Tibial nerve (tissue), 4 donors: ENCODE measurements at regions not wholly inside any gene's neighbourhood (a gene's known extent, or its start where the extent isn't known, plus 50 kb on each side); places are given as distances from the start of the nearest gene placed in this dataset.

Experiments
- DNase-seq, 2 donors: peaks; one replicate each; pipeline ENCODE4 v3.0.0-alpha.2; 2019; ENCODE audit warnings: low spot score in 2 of 2
- H3K27ac ChIP-seq, 4 donors: fragments of 200-600 bp; sonication (generic) in 3 of 4; one replicate each; pipeline ENCODE4 v1.5.1; 2017 to 2019; ENCODE audit warnings: mild to moderate bottlenecking in 1 of 4
- H3K27me3 ChIP-seq, 2 donors: fragments of 200-600 bp; sonication (generic) in 1 of 2; one replicate each; pipeline versions ENCODE4 v1.5.1 to v1.6.0; 2017 to 2019
- H3K36me3 ChIP-seq, 3 donors: fragments of 200-600 bp; sonication (generic); one replicate each; pipeline ENCODE4 v1.5.1; 2018 to 2019
- H3K4me1 ChIP-seq, 4 donors: fragments of 200-600 bp; sonication (generic) in 3 of 4; one replicate each; pipeline ENCODE4 v1.5.1; 2017 to 2019
- H3K4me3 ChIP-seq, 4 donors: fragments of 200-600 bp; sonication (generic) in 3 of 4; one replicate each; pipeline ENCODE4 v1.5.1; 2017 to 2019; ENCODE audit warnings: mild to moderate bottlenecking in 1 of 4, moderate library complexity in 1 of 4
- H3K9me3 ChIP-seq, 4 donors: fragments of 200-600 bp; sonication (generic) in 3 of 4; one replicate each; pipeline ENCODE4 v1.5.1; 2017 to 2019
- CTCF ChIP-seq, 5 experiments: fragments of 200-600 bp in 3 of 5; fragments of 450-650 bp in 2 of 5; sonication (generic) in 3 of 5; IDR thresholded peaks; one replicate each; pipeline ENCODE4 v1.5.1; 2016 to 2019; ENCODE audit warnings: antibody characterized with exemption in 5 of 5, mild to moderate bottlenecking in 3 of 5, moderate library complexity in 2 of 5
- EP300 ChIP-seq, 2 donors: sonication (generic); formaldehyde crosslinking; IDR thresholded peaks; one replicate each; pipeline ENCODE4 v1.6.1; 2017; ENCODE audit warnings: antibody characterized with exemption in 2 of 2, mild to moderate bottlenecking in 1 of 2
- POLR2A ChIP-seq, 2 donors: fragments of 450-650 bp; IDR thresholded peaks; one replicate each; pipeline ENCODE4 v1.6.1; 2017; ENCODE audit warnings: antibody characterized with exemption in 2 of 2, mild to moderate bottlenecking in 2 of 2, moderate library complexity in 2 of 2
- WGBS, 2 donors: methylation state at CpG; one replicate each; pipeline ENCODE4 v1.1.5; 2018; 5-methylcytosine and 5-hydroxymethylcytosine counted together

GRCh38 chr4:79223993-79224776 lies 101.7 kb downstream of the NAA11 start:
- Histone ChIP-seq H3K27me3 (no peaks in the 10 kb centered on the region), H3K27ac (no peak overlapping the region), H3K36me3 (no peaks in the 10 kb centered on the region), H3K4me1 (peaks cover 0 to 7% (median 0%) of the 10 kb centered on the region in 4 donors), H3K9me3 (no peaks in the 10 kb centered on the region), H3K4me3 (no peak overlapping the region)
- no peak for DNase-seq
- TF ChIP-seq POLR2A (IDR thresholded peaks at IDR 0.05) (no peak), EP300 (IDR thresholded peaks at IDR 0.05) (no peak), CTCF (IDR thresholded peaks at IDR 0.05) (no peak)
- WGBS, 2 donors = 90 to 93% methylated on average over 5 of the region's 5 CpGs

GRCh38 chr4:79217025-79217424 lies 108.8 kb downstream of the NAA11 start:
- Histone ChIP-seq H3K36me3 (no peaks in the 10 kb centered on the region), H3K4me1 (no peaks in the 10 kb centered on the region), H3K27me3 (no peaks in the 10 kb centered on the region), H3K27ac (no peak overlapping the region), H3K9me3 (peaks cover 0 to 5% (median 0%) of the 10 kb centered on the region in 4 donors), H3K4me3 (no peak overlapping the region)
- no peak for DNase-seq
- TF ChIP-seq POLR2A (IDR thresholded peaks at IDR 0.05) = no peak
- TF ChIP-seq CTCF (IDR thresholded peaks at IDR 0.05) = no peak
- TF ChIP-seq EP300 (IDR thresholded peaks at IDR 0.05) = no peak

GRCh38 chr4:79213702-79214101 lies 112.2 kb downstream of the NAA11 start:
- Histone ChIP-seq H3K36me3 (no peaks in the 10 kb centered on the region), H3K27me3 (no peaks in the 10 kb centered on the region), H3K27ac (no peak overlapping the region), H3K9me3 (peaks cover 0 to 5% (median 0%) of the 10 kb centered on the region in 4 donors), H3K4me1 (no peaks in the 10 kb centered on the region), H3K4me3 (no peak overlapping the region)
- DNase-seq = no peak
- TF ChIP-seq EP300 (IDR thresholded peaks at IDR 0.05) (no peak), CTCF (IDR thresholded peaks at IDR 0.05) (no peak), POLR2A (IDR thresholded peaks at IDR 0.05) (no peak)

GRCh38 chr4:79213010-79213409 lies 112.9 kb downstream of the NAA11 start:
- TF ChIP-seq EP300 (IDR thresholded peaks at IDR 0.05) = no peak
- TF ChIP-seq POLR2A (IDR thresholded peaks at IDR 0.05) = no peak
- no peak for TF ChIP-seq CTCF (IDR thresholded peaks at IDR 0.05)
- DNase-seq = no peak
- Histone ChIP-seq H3K9me3 (peaks cover 0 to 5% (median 0%) of the 10 kb centered on the region in 4 donors), H3K27me3 (no peaks in the 10 kb centered on the region), H3K36me3 (no peaks in the 10 kb centered on the region), H3K4me3 (no peak overlapping the region), H3K27ac (no peak overlapping the region), H3K4me1 (no peaks in the 10 kb centered on the region)

GRCh38 chr4:79212311-79212710 lies 113.5 kb downstream of the NAA11 start:
- TF ChIP-seq POLR2A (IDR thresholded peaks at IDR 0.05) = no peak
- Histone ChIP-seq H3K4me3 (no peak overlapping the region), H3K27me3 (no peaks in the 10 kb centered on the region), H3K36me3 (no peaks in the 10 kb centered on the region), H3K9me3 (peaks cover 0 to 5% (median 0%) of the 10 kb centered on the region in 4 donors), H3K4me1 (no peaks in the 10 kb centered on the region), H3K27ac (no peak overlapping the region)
- DNase-seq = no peak
- WGBS, 2 donors = 85 to 89% methylated on average over 4 of the region's 4 CpGs
